ENCODE measurements at regions not wholly inside any gene's neighbourhood (a gene's known extent, or its start where the extent isn't known, plus 50 kb on each side); places are given as distances from the start of the nearest gene placed in this dataset.

DNA sequence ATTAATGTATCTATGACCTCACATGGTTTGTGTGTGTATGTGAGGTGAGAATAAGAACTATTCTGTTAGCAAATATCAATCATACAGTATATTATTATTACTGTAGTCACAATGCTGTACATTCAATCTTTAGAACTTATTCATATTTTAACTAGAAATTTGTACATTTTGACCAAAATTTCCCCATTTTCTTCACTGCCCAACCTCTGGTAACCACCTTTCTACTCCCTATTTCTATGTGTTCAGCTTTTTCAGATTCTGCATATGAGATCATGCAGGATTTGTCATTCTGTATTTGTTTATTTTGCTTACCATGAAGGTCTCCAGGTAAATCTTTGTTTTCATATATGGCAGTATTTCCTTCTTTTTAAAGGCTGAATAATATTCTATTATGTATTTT, 607.9 kb downstream of the SLCO4C1 start:
- TF ChIP-seq CTCF (IDR thresholded peaks at IDR 0.05; ENCODE audit: low read depth, low read length) (no peak), EZH2phosphoT487 (IDR thresholded peaks at IDR 0.05; ENCODE audit: low read depth) (no peak)

All from OCI-LY3 (cell line).